EH (cell line): ENCODE measurements at regions not wholly inside any gene's neighbourhood (a gene's known extent, or its start where the extent isn't known, plus 50 kb on each side); places are given as distances from the start of the nearest gene placed in this dataset.

ENCODE experiments used
- DNase-seq: peaks from one replicate; pipeline ENCODE4 v3.0.0-alpha.2; 2015; ENCODE audit warnings: low read depth

GRCh38 chr16:64165368-64165767, 956.5 kb downstream of the CDH11 start:
- no peak for DNase-seq

DNA sequence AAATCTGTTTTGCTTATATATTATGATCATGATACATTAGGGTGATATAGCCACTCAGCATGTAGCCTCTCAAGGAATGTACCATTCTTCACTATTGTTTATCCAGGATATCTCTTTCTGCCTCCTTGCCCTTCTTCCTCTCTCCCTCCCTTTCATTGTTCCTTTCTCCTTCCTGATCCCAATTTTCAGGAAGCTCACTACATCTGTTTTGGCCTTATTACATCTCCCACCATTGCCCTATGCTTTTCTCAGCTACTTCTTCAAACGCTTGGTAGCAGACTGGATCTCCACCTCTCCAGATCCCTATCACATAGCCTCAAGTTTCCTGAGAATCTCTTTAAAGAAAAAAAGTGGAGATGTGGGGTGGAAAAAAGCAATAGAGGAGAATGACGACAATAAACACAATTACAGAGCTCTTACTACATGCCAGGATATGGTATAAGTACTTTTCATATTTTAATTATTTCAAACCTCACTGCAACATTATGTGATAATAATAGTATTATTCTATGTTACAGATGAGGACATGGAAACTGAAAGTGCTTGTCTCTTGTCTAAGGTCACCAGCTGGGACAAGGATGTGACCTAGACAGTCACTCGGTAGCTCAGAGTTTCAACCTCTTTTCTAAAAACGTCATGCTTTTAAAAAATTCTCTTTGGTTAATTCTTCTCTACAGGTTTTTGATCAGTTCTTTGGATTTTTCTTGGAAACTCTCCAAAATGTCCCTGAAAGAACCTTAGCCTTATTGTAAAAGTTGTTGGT, 959.1 kb downstream of the CDH11 start:
- no peak for DNase-seq

DNA sequence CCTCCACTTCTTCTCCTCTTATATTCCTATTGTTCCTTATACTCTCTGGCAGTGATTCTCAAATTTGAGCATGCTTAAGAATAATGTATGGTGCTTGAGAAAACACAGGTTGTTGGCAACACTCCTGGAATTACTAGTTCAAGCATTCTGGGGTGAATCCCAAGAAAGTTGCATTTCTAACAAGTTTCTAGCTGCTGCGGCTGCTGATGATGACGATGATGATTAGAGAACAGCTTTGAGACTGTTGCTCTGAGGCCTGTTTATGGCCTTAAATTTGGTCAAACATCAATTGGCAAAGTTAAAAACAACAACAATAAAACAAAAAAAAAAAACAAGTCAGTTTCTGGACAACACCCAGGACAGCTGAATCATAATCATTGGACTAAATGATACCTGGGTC, 961.9 kb downstream of the CDH11 start:
- DNase-seq = no peak

- DNase-seq = no peak
Observed at GRCh38 chr16:64158941-64159588, 962.8 kb downstream of the CDH11 start.

GRCh38 chr16:64153718-64154117, 968.1 kb downstream of the CDH11 start:
- DNase-seq = peak; percentile 57

GRCh38 chr16:64151990-64152767, 969.7 kb downstream of the CDH11 start:
- peak; percentile 72 for DNase-seq

DNA sequence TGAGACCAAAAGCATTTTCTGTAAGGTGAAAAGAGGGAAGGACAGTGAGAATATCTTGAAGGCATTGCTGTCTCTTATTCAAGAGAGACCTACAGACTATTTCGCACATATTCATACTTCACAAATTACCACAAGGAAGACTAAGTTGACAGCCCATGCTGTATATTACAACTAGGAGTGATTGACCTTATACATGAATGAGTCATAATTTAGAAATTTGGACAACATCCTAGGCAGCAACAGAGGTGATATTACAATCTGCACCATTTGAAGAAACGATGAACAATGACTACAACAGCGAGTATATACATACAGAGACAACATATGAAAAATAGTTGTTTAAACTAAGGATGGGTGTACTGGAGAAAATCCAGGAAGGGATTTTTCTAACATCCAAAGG, 971.7 kb downstream of the CDH11 start:
- DNase-seq = no peak

GRCh38 chr16:64149756-64150155, 972.1 kb downstream of the CDH11 start:
- DNase-seq = no peak

- no peak for DNase-seq
Observed at GRCh38 chr16:64148356-64148755, 973.5 kb downstream of the CDH11 start.

GRCh38 chr16:64147941-64148340, 973.9 kb downstream of the CDH11 start:
- DNase-seq = no peak

DNA sequence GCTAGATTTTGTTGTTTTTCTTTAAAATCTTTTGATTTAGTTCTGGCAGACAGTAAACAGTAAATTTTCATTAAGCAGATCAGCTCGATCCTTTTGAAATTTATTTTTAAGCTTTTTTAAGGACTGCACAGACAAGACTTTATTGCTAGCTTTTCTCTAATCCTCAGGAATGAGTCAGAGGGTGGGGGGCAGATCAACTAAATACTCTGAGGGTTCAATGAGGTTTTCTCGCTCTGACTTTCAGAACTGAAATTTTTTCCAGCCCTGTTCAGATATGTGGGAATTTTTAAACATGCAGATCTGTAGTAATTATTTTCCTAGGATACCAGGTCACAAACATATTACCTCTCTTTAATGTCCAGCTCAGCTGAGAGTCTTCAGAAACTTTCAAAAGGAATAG, 977.2 kb downstream of the CDH11 start:
- DNase-seq = no peak

GRCh38 chr16:64138621-64139020, 983.2 kb downstream of the CDH11 start:
- DNase-seq = no peak

DNA sequence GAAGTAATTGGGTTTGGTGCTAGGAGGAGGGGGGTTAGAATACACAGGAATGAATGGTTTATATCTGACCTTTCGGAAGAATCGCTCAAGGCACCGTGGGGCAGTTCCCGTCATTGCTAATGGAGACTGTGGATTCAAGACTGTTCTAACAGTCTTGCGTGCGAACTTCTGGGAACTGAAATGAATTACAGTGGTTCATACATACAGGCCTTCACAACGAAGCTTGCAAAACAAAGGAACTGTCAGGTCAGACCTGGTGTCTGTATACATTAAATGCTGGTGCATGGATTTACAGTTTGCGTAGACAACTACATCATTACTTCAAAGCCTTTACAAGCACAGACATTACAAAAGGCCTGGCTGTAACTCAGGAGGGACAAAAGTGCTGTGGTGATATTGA, 983.9 kb downstream of the CDH11 start:
- DNase-seq = no peak

GRCh38 chr16:64136743-64137142, 985.1 kb downstream of the CDH11 start:
- no peak for DNase-seq

- DNase-seq = no peak
Observed at GRCh38 chr16:64136314-64136713, 985.5 kb downstream of the CDH11 start.

DNA sequence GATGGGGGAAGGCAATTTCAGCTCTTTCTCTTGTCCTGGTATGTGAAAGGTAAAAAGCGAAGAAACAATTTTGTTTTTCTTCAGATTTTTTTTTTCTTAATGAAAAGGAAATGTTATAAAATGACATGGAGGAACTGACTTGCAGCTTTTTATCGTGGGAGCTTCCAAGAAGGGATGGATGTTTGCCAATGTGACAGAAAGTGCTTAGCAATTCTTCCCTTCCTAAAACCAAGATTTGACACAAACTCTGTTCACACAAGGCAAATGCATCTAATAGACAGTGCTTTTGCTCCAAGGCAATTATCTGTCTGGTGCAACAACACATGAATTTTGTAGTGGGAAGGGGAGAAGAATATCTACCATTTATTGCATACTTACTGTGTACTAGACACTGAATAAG, 988.5 kb downstream of the CDH11 start:
- no peak for DNase-seq

DNA sequence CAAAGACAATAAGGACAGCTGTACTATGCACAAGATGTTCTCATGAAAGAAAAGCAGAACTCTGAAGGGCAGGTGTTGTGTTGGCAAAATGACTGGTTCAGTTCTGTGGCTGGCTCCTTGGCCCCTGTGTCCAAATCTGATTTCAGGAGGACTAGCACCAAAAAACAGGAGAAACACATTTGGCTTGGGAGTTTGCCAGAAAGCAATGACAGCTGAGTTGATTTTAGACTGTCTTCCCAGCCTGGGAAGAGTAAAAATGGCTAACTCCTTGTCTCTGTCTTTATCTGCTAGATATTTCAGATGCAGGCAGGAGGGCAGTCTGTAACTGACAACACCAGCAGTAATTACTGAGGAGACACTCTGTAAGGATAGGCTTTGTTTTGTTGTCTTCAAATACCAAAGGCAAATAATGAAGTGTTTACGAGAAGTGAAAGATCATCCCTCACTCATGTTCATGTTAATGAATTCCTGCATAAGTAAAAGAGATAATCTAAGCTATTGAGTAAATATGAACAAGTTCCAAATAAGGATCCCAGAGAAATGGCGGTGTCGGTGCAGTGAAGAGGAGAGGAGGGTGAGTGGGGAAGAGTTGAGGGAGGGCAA, 989.0 kb downstream of the CDH11 start:
- DNase-seq = no peak

- no peak for DNase-seq
Observed at GRCh38 chr16:64132190-64132589, 989.7 kb downstream of the CDH11 start.

DNA sequence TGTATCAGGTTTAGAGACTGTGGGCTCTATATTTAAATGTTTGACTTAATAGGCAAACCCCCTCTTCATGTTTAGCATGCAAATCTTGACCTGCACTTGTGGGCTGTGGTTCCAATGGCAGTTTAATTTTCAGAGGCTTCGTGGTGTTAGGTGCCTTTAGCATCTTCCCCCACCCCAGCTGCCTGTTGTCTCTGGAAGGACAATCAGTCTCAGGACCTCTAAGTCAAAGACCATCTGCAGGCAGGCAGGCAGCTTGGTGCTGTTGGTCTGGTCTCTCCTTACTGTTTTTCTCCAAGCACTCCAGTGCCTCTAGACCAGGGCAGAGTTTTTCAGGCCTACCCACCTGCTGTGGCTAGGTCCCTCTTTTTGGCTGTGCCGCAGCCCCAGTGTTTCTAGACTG, 990.4 kb downstream of the CDH11 start:
- DNase-seq = no peak

GRCh38 chr16:64130140-64130539, 991.7 kb downstream of the CDH11 start:
- no peak for DNase-seq

- DNase-seq = peak; percentile 44
Observed at GRCh38 chr16:64122177-64122576, 999.7 kb downstream of the CDH11 start.

GRCh38 chr16:64121473-64121872, 1000.4 kb downstream of the CDH11 start:
- DNase-seq = peak; percentile 55

DNA sequence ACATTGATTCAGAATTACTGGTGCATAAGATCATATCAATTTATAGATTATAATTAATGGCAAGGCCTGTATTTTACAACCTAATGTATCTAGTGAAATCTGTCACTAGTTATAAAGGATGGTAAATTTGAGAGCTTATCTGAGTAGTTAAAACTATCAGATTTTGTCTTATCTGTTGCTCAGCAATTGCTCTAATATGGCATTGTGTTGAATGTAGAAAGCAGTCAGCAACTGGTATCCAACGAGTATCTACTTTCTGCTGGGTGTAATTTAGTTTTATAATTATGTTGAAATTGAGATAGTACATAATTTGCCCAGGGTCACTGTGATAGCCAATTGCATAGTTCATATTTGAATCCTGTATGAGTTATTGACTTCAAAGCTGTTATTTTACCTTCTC, 1005.7 kb downstream of the CDH11 start:
- DNase-seq = no peak
